Large intestine (tissue), 3 donors: ENCODE measurements at regions not wholly inside any gene's neighbourhood (a gene's known extent, or its start where the extent isn't known, plus 50 kb on each side); places are given as distances from the start of the nearest gene placed in this dataset.
"Not testable (repeated sequence)": the region's sequence is repeated elsewhere in the genome, so short reads cannot be mapped to it uniquely, and the experiment has no call there.

Source experiments
- DNase-seq, 2 donors: peaks; one replicate each; pipeline versions ENCODE4 v3.0.0 to v3.0.0-alpha.2; 2013
- H3K27ac ChIP-seq: one replicate; pipeline ENCODE4 v1.5.1; 2013; ENCODE audit warnings: low read length
- H3K27me3 ChIP-seq: 2 replicates; pipeline ENCODE4 v1.6.1; 2013; ENCODE audit warnings: low read length; ENCODE audit not compliant: control insufficient read depth, insufficient read depth
- H3K36me3 ChIP-seq: 2 replicates; pipeline ENCODE4 v1.6.1; 2013; ENCODE audit warnings: low read length; ENCODE audit not compliant: control insufficient read depth, insufficient read depth
- H3K4me1 ChIP-seq: one replicate; pipeline ENCODE4 v1.6.1; 2013; ENCODE audit warnings: low read length; ENCODE audit not compliant: control insufficient read depth, insufficient read depth
- H3K4me3 ChIP-seq: one replicate; pipeline ENCODE4 v1.5.1; 2013; ENCODE audit warnings: low read length
- H3K9me3 ChIP-seq: one replicate; pipeline ENCODE4 v1.6.1; 2013; ENCODE audit warnings: mild to moderate bottlenecking, low read depth, low read length, moderate library complexity; ENCODE audit not compliant: control insufficient read depth
- WGBS: methylation state at CpG from one replicate; pipeline ENCODE4 v1.1.5; 2013; ENCODE audit warnings: low lambda C conversion rate; ENCODE audit not compliant: insufficient coverage; 5-methylcytosine and 5-hydroxymethylcytosine counted together

GRCh38 chr18:5721924-5722323, 173.4 kb downstream of the TMEM200C start:
- Histone ChIP-seq H3K4me3 (no peak overlapping the region), H3K9me3 (no peaks in the 10 kb centered on the region), H3K36me3 (no peaks in the 10 kb centered on the region), H3K27ac (no peak overlapping the region), H3K27me3 (peaks cover 3% of the 10 kb centered on the region), H3K4me1 (no peaks in the 10 kb centered on the region)
- WGBS: no CpG with 5 or more reads among the region's 10 CpGs
- no peak for DNase-seq

- H3K9me3 ChIP-seq: no peaks in the 10 kb centered on the region
Measured at GRCh38 chr18:5720132-5720531, 175.2 kb downstream of the TMEM200C start.

GRCh38 chr18:5717256-5717655, 173.5 kb upstream of the EPB41L3 start:
- Histone ChIP-seq H3K9me3 (no peaks in the 10 kb centered on the region), H3K27me3 (peaks cover 3% of the 10 kb centered on the region), H3K36me3 (no peaks in the 10 kb centered on the region), H3K4me3 (no peak overlapping the region), H3K27ac (no peak overlapping the region), H3K4me1 (no peaks in the 10 kb centered on the region)
- DNase-seq: no peak

More at GRCh38 chr18:5720132-5720531, 175.2 kb downstream of the TMEM200C start:
- Histone ChIP-seq H3K27me3 (peaks cover 3% of the 10 kb centered on the region), H3K4me1 (no peaks in the 10 kb centered on the region), H3K4me3 (no peak overlapping the region), H3K36me3 (no peaks in the 10 kb centered on the region), H3K27ac (no peak overlapping the region)
- no peak for DNase-seq
- WGBS: no CpG with 5 or more reads among the region's 9 CpGs

- DNase-seq: no peak
- Histone ChIP-seq H3K36me3 (no peaks in the 10 kb centered on the region), H3K4me1 (no peaks in the 10 kb centered on the region), H3K9me3 (no peaks in the 10 kb centered on the region), H3K27me3 (no peaks in the 10 kb centered on the region), H3K27ac (no peak overlapping the region), H3K4me3 (no peak overlapping the region)
- WGBS: 100% methylated on average over 1 of the region's 2 CpGs
Measured at GRCh38 chr18:5710676-5711075, 166.9 kb upstream of the EPB41L3 start.

GRCh38 chr18:5710235-5710634, 166.4 kb upstream of the EPB41L3 start:
- Histone ChIP-seq H3K27me3 (no peaks in the 10 kb centered on the region), H3K27ac (no peak overlapping the region), H3K36me3 (no peaks in the 10 kb centered on the region), H3K9me3 (no peaks in the 10 kb centered on the region), H3K4me3 (no peak overlapping the region), H3K4me1 (no peaks in the 10 kb centered on the region)
- no CpG with 5 or more reads among the region's 4 CpGs for WGBS
- DNase-seq: no peak

GRCh38 chr18:5709476-5710095, 165.8 kb upstream of the EPB41L3 start:
- no peak for DNase-seq
- 100% methylated on average over 3 of the region's 8 CpGs for WGBS
- Histone ChIP-seq H3K36me3 (no peaks in the 10 kb centered on the region), H3K4me1 (no peaks in the 10 kb centered on the region), H3K27ac (no peak overlapping the region), H3K4me3 (no peak overlapping the region), H3K9me3 (no peaks in the 10 kb centered on the region), H3K27me3 (no peaks in the 10 kb centered on the region)

- Histone ChIP-seq H3K4me1 (no peaks in the 10 kb centered on the region), H3K27ac (no peak overlapping the region), H3K36me3 (no peaks in the 10 kb centered on the region), H3K9me3 (no peaks in the 10 kb centered on the region), H3K27me3 (no peaks in the 10 kb centered on the region), H3K4me3 (no peak overlapping the region)
- 80% methylated on average over 1 of the region's 3 CpGs for WGBS
- no peak for DNase-seq
Measured at GRCh38 chr18:5707586-5707985, 163.8 kb upstream of the EPB41L3 start.

- WGBS: no CpG with 5 or more reads among the region's 5 CpGs
- Histone ChIP-seq H3K27ac (no peak overlapping the region), H3K9me3 (no peaks in the 10 kb centered on the region), H3K27me3 (no peaks in the 10 kb centered on the region), H3K36me3 (no peaks in the 10 kb centered on the region), H3K4me1 (no peaks in the 10 kb centered on the region), H3K4me3 (no peak overlapping the region)
- DNase-seq: no peak
Measured at GRCh38 chr18:5705393-5705792, 161.6 kb upstream of the EPB41L3 start.

- no CpG with 5 or more reads among the region's 4 CpGs for WGBS
- H3K9me3 ChIP-seq: no peaks in the 10 kb centered on the region
- H3K36me3 ChIP-seq: no peaks in the 10 kb centered on the region
- H3K27me3 ChIP-seq: no peaks in the 10 kb centered on the region
- no peak for DNase-seq
- no peaks in the 10 kb centered on the region for H3K4me1 ChIP-seq
- no peak overlapping the region for H3K4me3 ChIP-seq
- H3K27ac ChIP-seq: no peak overlapping the region
Measured at GRCh38 chr18:5704847-5705246, 161.1 kb upstream of the EPB41L3 start.

GRCh38 chr18:5702016-5702415, 158.2 kb upstream of the EPB41L3 start:
- DNase-seq, H3K9me3 ChIP-seq, H3K27me3 ChIP-seq, H3K4me1 ChIP-seq, H3K4me3 ChIP-seq, H3K27ac ChIP-seq, H3K36me3 ChIP-seq: not testable (repeated sequence)
- no CpG with 5 or more reads among the region's 7 CpGs for WGBS

- no peak for DNase-seq
- Histone ChIP-seq H3K36me3 (no peaks in the 10 kb centered on the region), H3K4me3 (no peak overlapping the region), H3K27ac (no peak overlapping the region), H3K27me3 (no peaks in the 10 kb centered on the region), H3K4me1 (no peaks in the 10 kb centered on the region), H3K9me3 (no peaks in the 10 kb centered on the region)
- 90% methylated on average over 2 of the region's 6 CpGs for WGBS
Measured at GRCh38 chr18:5693699-5694294, 150.0 kb upstream of the EPB41L3 start.
